ENCODE measurements at regions not wholly inside any gene's neighbourhood (a gene's known extent, or its start where the extent isn't known, plus 50 kb on each side); places are given as distances from the start of the nearest gene placed in this dataset.

DNA sequence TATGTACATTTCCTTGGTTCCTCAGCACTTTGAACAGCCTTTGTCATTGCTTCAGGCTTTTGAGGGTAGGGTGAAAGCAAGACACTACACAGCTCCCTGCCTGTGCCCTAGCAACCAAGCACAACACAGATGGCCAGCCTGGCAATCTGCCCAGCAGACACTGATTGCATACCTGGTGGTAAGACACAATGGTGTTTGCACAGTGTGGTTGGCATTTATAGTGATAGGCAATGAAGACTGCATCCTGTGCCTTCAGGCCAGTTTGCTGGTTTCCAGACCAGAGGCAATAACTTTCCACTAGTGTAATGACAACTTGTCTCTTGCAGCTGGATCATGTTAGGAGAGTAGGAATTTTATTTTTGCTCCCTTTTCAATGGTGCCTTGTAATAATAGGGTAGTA, 144.5 kb upstream of the TNC start:
- no peak for DNase-seq

DNA sequence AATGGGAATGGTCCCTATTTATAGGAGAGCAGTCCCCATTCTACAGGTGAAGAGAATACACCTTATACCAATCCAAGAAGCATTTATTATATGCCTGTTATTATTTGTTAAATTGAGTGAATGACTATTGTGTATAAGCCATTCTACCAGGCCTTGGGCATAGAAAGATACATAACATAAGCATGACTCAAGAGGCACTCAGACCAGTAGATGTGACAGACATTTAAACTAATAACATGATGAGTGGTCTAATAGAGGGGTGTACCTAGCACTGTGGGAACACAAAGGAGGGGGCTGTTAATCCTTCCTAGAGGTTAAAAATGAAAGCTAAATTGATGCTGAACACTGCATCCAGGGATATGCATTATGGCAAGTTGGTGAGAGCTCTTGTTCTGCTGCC, 145.0 kb upstream of the TNC start:
- no peak for DNase-seq

DNA sequence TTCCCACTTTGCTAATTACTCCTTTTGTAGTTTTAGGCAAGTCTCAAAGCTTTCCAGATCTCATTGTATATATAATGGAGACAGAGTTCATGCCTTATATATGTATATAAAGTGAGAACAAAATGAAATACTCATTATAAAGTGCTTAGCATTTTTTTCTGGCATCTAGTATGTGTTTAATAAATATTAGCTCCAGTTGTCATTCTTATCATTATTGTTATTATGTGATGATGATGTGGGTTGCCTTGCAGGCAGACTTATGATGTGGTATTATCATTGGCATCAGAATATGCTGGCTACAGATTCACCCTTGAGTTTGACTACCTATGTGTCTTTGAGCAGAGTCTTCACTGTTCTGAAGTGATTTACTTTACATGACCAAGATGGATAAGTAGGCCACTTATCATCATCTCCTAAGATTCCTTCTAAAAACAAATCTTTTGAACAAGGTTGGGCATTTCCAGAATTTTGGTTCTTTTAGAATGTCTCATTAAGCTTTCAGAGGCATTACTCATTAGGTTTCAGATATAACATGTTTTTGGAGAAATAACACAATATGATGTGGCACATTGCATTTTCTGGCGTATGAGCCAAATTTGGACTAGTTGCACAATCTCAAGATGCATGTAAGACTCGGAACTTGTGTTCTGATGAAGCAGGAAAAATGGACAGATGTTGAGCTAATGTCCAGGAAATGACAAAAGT, 145.6 kb upstream of the TNC start:
- no peak for DNase-seq

GRCh38 chr9:115264313-115264712, 146.4 kb upstream of the TNC start:
- DNase-seq, result no peak

DNA sequence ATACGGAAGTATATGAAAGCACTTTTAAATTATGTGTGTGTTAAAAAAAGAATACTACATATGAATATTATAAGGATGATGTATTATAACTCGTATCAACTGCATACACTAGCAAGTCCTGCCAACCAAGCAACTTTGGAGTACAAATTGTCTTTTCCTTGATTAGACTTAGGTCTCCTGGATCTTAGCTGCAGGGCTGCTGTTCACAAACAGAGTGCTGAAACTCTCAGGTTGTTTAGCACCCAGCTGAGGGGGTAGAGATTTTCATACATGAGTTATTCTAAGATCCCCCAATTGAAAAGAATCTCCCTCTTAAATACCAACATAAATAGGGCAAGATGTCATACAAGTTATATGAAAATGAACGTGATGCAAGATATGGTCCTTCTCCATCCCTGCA, 149.8 kb upstream of the TNC start:
- DNase-seq, result no peak

- no peak for DNase-seq
Observed at GRCh38 chr9:115275753-115276152, 157.8 kb upstream of the TNC start.

- no peak for DNase-seq
Observed at GRCh38 chr9:115276621-115277020, 158.7 kb upstream of the TNC start.

GRCh38 chr9:115277301-115277700, 159.3 kb upstream of the TNC start:
- DNase-seq, result no peak

DNA sequence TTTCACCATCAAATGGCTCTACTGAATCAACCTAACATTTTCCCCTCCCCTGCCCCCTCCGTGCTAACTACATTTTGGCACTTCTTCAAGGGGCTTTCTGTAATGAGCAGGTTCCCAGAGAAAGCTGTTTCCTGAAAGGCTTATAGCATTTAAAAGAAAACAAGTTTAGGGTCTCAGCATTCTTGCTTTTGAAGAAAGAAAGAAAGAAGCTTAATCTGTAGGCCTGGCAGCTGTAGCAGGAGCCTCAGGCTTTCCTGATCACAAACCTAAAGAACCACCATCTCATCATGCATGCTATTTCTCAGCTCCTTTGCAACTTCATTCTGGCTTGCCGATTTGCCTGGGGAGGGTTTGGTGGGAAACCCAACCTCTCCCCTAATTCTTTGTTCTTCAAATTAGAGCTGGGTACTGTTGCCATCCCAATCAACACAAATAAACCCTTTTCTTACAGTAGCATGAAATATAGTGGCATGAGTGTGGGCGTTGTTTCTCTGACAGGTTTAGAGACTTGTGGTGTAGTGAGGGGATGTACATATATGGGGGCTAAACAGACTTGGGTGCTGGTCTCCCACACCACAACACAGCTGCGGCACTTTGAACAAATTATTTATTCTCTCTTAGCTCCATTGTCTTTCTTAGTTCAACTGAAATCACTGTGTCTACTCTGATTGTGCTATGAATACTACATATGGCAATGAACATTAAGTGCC, 160.5 kb upstream of the TNC start:
- no peak for DNase-seq

DNA sequence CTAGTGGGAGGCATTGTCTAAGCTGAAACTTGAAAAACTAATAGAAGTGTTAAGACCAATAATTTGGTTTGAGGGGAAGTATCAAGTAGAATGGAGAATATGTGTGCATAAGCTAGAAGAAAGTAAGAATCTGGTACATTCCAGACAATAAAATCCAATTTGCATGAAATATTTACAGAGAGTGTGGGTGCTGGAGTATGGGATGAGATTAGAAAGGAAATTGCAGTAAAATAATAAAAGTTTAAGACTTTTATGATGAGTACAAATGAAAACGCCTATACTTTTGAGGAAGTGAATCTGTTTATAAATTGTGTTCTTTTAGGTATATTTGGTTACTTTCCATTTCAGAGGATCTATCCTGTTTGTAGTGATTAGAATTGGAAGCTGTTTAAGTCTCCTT, 165.4 kb upstream of the TNC start:
- no peak for DNase-seq

DNA sequence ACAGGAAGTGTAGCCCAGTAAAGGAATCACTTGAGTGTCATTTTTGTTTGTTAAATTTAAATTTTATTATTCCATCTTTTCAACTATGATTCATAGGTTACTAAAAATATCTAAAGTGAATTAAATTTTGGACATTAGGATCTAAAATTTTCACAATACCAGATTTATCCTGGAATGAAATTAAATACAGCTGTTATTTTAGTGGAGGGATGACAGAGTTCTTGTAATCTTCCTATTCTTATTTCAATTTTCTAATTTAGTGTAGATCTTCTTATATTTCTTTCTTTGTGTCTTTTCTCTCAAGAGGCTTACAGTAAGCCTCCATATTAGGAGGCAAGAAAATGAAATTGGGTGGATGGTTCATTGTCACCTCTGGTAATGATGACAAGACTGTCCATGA, 167.9 kb upstream of the TNC start:
- DNase-seq, result no peak

DNA sequence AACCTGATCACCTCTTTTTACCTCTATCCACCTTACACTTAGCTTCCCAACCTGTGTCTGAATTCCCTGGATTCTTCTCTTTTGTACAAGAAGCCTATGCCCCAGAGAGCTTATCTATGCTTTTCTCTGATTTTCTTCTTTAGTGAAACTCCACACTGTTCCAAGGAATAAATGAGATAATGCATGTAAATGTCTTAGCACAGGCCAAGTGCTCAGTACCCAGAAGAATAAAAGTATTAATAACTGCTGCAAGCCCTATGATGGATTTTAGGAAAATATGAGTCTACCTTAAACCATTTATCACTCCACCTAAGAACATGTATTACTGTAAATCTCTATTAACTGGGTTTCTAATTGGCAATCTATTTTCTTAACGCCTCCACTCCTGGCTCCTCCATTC, 168.5 kb upstream of the TNC start:
- no peak for DNase-seq

DNA sequence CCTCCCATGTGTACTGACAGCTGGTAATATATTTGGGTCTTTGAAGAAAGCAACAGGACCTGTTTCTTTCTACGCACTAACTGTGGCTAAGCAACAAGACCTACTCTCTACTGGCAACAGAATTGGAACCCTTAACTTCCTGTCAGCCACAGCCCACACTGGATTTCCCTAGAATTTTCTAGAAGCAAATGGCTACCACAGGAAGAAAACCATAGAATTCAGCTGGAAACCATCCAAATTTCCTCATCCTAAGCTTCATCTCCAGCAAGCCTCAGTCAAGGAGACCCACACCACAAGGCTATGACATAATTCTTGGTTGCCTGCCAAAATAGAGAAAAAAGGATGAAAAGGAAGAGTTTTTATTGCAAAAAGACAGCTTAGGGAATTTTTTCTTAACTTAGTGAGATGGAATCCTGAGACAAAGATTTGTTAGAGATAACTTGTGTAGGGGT, 171.8 kb upstream of the TNC start:
- no peak for DNase-seq

DNA sequence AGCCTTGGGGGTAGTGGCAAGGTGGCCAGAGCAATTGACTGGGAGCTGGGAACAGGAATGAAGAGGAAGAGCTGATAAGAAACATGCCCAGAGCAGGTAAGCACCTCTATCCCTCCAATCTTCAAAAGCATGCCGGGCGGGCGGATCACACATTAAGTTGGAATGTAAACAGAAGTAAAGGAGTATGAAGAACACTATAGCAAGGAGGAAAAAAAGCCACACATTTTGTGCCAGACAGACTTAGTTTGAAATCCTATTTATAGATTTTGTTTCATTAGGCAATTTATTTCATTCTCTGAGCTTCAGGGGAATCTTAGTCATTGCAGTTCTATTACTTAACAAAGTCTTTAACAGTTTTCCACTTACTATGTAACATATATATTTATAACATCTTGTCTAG, 173.9 kb upstream of the TNC start:
- DNase-seq, result no peak

GRCh38 chr9:115292584-115293279, 174.8 kb upstream of the TNC start:
- no peak for DNase-seq

GRCh38 chr9:115295734-115296133, 177.8 kb upstream of the TNC start:
- DNase-seq, result no peak

GRCh38 chr9:115296831-115297565, 179.0 kb upstream of the TNC start:
- DNase-seq, result no peak

DNA sequence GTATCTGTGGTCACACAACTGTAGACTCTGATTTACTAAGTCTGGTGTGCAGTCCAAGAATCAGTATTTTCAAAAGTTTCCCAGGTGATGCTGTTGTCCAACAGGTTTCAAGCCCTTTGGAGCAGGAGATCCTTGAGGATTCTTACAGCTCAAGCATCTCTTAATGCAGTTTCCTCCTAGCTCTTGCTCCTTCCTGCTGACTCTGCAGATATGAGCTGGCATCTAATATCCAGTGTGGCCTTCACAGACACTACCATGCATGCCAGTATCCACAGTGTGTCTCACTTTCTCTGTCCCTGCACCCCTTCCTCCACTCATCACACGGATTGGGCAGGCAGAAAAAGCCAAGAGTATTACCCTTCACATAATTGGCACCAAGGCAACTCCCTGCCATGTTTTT, 182.2 kb upstream of the TNC start:
- DNase-seq, result no peak

GRCh38 chr9:115300874-115301273, 182.9 kb upstream of the TNC start:
- DNase-seq, result no peak

DNA sequence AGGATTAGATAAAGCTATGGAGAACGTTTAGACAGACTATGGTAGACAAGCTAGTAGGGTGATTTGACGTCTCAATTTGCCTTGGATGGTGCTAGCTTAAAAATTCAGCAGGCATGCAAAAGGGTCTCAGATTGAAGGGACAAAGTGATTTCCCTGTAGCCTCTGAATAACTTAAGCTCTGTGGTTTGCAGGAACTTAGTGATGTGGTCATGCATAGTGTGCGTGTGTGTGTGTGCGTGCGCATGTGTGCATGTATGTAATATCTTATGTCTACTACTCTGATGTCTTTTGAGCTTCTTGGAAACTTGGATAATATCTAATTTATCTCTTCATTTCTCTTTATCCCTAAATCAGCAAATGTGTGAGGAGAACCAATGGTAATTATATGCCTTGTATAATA, 183.6 kb upstream of the TNC start:
- DNase-seq, result no peak

GRCh38 chr9:115305543-115305942, 187.6 kb upstream of the TNC start:
- no peak for DNase-seq

GRCh38 chr9:115306865-115307264, 188.9 kb upstream of the TNC start:
- no peak for DNase-seq

DNA sequence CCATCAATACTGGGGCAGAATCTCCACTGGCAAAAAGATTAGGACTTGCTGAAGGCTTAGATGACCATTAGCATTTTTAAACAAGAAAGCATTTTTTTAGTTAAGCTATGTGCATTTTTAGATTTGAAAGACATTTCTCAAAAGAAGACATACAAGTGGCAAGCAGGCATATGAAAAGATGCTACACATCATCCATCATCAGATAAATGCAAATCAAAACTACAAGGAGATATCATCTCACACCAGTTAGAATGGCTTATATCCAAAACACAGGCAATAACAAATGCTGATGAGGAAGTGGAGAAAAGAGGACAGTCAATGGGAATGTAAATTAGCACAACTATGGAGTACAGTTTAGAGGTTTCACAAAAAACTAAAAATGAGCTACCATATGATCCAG, 195.6 kb upstream of the TNC start:
- DNase-seq, result no peak

DNA sequence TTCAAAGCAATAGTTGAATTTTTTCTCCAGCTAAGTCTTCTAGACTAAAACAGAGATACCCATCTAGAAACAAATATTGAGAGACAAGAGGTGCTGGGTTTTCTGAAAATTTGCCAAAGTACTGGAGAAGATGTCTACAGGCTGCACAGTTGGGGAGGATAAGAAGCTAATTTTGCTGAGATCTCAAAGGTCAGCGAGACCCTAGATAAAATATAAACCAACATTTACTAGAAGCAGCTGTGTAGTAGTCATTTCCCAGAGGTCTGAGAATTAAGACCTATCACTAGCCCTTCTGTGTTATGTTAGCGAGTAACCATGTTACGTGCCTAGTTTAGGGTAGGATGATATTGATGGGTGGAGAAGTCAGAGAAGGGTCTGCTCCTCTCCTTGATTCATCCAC, 208.5 kb upstream of the TNC start:
- DNase-seq, result no peak

Measured in activated naive CD4-positive, alpha-beta T cell treated with anti-CD3 and anti-CD28 coated beads, Interleukin-2, amount 50 U/mL, for 16 hours (primary cell).